Adrenal gland (tissue), 5 donors: ENCODE measurements at regions not wholly inside any gene's neighbourhood (a gene's known extent, or its start where the extent isn't known, plus 50 kb on each side); places are given as distances from the start of the nearest gene placed in this dataset.

ENCODE experiments used
- POLR2A ChIP-seq, 2 donors: fragments of 450-650 bp; IDR thresholded peaks; one replicate each; pipeline ENCODE4 v1.6.1; 2017; ENCODE audit warnings: antibody characterized with exemption in 2 of 2, mild to moderate bottlenecking in 2 of 2, moderate library complexity in 1 of 2
- TF ChIP-seq, protein P1 (sequence below), 6 experiments: fragments of 450-650 bp in 4 of 6; fragments of 200-600 bp in 2 of 6; sonication (generic) in 1 of 6; IDR thresholded peaks; 1 replicate in 5 of 6; 2 replicates in 1 of 6; pipeline versions ENCODE4 v1.5.1 to v1.8.0; 2016 to 2021; ENCODE audit warnings: antibody characterized with exemption in 6 of 6, mild to moderate bottlenecking in 2 of 6, moderate library complexity in 1 of 6
- donor health status: DM: no; HTN: no; CAD: no.

- TF ChIP-seq, protein P1, sequence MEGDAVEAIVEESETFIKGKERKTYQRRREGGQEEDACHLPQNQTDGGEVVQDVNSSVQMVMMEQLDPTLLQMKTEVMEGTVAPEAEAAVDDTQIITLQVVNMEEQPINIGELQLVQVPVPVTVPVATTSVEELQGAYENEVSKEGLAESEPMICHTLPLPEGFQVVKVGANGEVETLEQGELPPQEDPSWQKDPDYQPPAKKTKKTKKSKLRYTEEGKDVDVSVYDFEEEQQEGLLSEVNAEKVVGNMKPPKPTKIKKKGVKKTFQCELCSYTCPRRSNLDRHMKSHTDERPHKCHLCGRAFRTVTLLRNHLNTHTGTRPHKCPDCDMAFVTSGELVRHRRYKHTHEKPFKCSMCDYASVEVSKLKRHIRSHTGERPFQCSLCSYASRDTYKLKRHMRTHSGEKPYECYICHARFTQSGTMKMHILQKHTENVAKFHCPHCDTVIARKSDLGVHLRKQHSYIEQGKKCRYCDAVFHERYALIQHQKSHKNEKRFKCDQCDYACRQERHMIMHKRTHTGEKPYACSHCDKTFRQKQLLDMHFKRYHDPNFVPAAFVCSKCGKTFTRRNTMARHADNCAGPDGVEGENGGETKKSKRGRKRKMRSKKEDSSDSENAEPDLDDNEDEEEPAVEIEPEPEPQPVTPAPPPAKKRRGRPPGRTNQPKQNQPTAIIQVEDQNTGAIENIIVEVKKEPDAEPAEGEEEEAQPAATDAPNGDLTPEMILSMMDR (IDR thresholded peaks at IDR 0.05) = no peak
- no peak for TF ChIP-seq POLR2A (IDR thresholded peaks at IDR 0.05)
Measured at GRCh38 chr6:40066372-40066771, 132.1 kb upstream of the MOCS1 start.
